GM12878 (cell line): ENCODE measurements at regions not wholly inside any gene's neighbourhood (a gene's known extent, or its start where the extent isn't known, plus 50 kb on each side); places are given as distances from the start of the nearest gene placed in this dataset.

Source experiments
- ATAC-seq: fragments of 200-7000 bp; cut with Tn5 transposase; 3 replicates; pipeline ENCODE4 v1.9.1; 2020; ENCODE audit warnings: mild to moderate bottlenecking, moderate library complexity
- BruUV-seq: library from RNA; stranded (reverse); fragments of 400-500 nt; replicated peaks from 2 replicates; lab custom pipeline; 2021; lab: Mats Ljungman, UMichigan
- CTCF ChIA-PET: fragments of 300-600 bp; sonication (Branson Sonifier 250); formaldehyde crosslinking; extraction: SDS; loops from one replicate; lab custom pipeline; 2021; ENCODE audit warnings: inconsistent platforms; lab: Yijun Ruan, JAX
- POLR2A ChIA-PET: fragments of 350-600 bp; formaldehyde crosslinking; extraction: SDS; loops from one replicate; lab custom pipeline; 2021; ENCODE audit warnings: inconsistent platforms; lab: Charles Lee
- RAD21 ChIA-PET: fragments of 300-600 bp; sonication (Branson Sonifier 250); formaldehyde crosslinking; loops from one replicate; lab custom pipeline; 2023; ENCODE audit warnings: antibody characterized with exemption; ENCODE audit not compliant: unreplicated experiment; lab: Charles Lee
- SMC1A ChIA-PET: fragments of 300-600 bp; sonication (Branson Sonifier 250); formaldehyde crosslinking; loops from one replicate; lab custom pipeline; 2023; ENCODE audit not compliant: unreplicated experiment, uncharacterized antibody; lab: Charles Lee
- DNase-seq: peaks from one replicate; pipeline ENCODE4 v3.0.0-alpha.2; 2011; ENCODE audit warnings: low read depth, low spot score
- FAIRE-seq: peaks from 3 replicates; lab custom pipeline; 2011; peaks lifted over from hg19 to GRCh38; lab: Jason Lieb, UNC
- H2AFZ ChIP-seq: 2 replicates; pipeline ENCODE4 v1.6.0; 2011; ENCODE audit warnings: low read depth, low read length, control low read depth; ENCODE audit not compliant: control insufficient read depth
- H3K27ac ChIP-seq: 2 replicates; pipeline ENCODE4 v1.5.1; 2011; ENCODE audit warnings: control low read depth; ENCODE audit not compliant: control insufficient read depth, insufficient read depth
- H3K27me3 ChIP-seq, 2 experiments: replicated peaks in 1 of 2; 2 replicates each; pipeline versions ENCODE4 v1.6.0 to v1.6.1; 2011; ENCODE audit warnings: low read length in 1 of 2; ENCODE audit not compliant: control insufficient read depth in 2 of 2, insufficient read depth in 2 of 2
- H3K36me3 ChIP-seq, 2 experiments: 2 replicates each; pipeline ENCODE4 v1.5.1; 2011; ENCODE audit warnings: low read length in 1 of 2; ENCODE audit not compliant: control insufficient read depth in 2 of 2, insufficient read depth in 2 of 2
- H3K4me1 ChIP-seq: 2 replicates; pipeline ENCODE4 v1.6.1; 2011; ENCODE audit warnings: mild to moderate bottlenecking, low read length, moderate library complexity, mixed read lengths; ENCODE audit not compliant: control insufficient read depth, insufficient read depth
- H3K4me2 ChIP-seq: 2 replicates; pipeline ENCODE4 v1.6.0; 2011; ENCODE audit warnings: control low read depth; ENCODE audit not compliant: control insufficient read depth, insufficient read depth
- H3K4me3 ChIP-seq: fragments of 200-600 bp; sonication (generic); 2 replicates; pipeline ENCODE4 v1.5.1; 2016
- H3K79me2 ChIP-seq: 2 replicates; pipeline ENCODE4 v1.6.0; 2011; ENCODE audit warnings: low read length; ENCODE audit not compliant: control insufficient read depth, insufficient read depth
- H3K9ac ChIP-seq: 2 replicates; pipeline ENCODE4 v1.8.0; 2011; ENCODE audit warnings: low read length, control low read depth, mixed read lengths; ENCODE audit not compliant: control insufficient read depth, insufficient read depth
- H3K9me3 ChIP-seq: replicated peaks from 3 replicates; pipeline ENCODE4 v1.5.1; 2011; ENCODE audit warnings: mild to moderate bottlenecking, low read length; ENCODE audit not compliant: control insufficient read depth, insufficient read depth
- H4K20me1 ChIP-seq: 2 replicates; pipeline ENCODE4 v1.6.0; 2011; ENCODE audit not compliant: control insufficient read depth, insufficient read depth
- CHD2 ChIP-seq: IDR thresholded peaks from 2 replicates; pipeline ENCODE4 v1.6.1; 2011; ENCODE audit warnings: low read depth, low read length, improper control_type of control experiment, borderline replicate concordance
- CHD4 ChIP-seq: fragments of 200-600 bp; sonication (generic); IDR thresholded peaks from 2 replicates; pipeline ENCODE4 v1.6.1; 2016; ENCODE audit warnings: mild to moderate bottlenecking
- IKZF2 ChIP-seq, 2 experiments: fragments of 450-650 bp; IDR thresholded peaks; 2 replicates each; pipeline ENCODE4 v1.6.1; 2017; ENCODE audit warnings: mild to moderate bottlenecking in 2 of 2, moderate library complexity in 2 of 2
- NKRF ChIP-seq: fragments of 450-650 bp; conservative IDR thresholded peaks from 2 replicates; pipeline ENCODE4 v1.6.1; 2017; ENCODE audit warnings: mild to moderate bottlenecking, moderate library complexity
- PBX3 ChIP-seq: IDR thresholded peaks from 2 replicates; pipeline ENCODE4 v1.6.1; 2011; ENCODE audit warnings: mild to moderate bottlenecking, low read depth, low read length, moderate library complexity; ENCODE audit not compliant: insufficient replicate concordance
- PKNOX1 ChIP-seq: fragments of 450-650 bp; IDR thresholded peaks from 2 replicates; pipeline ENCODE4 v1.6.1; 2016; ENCODE audit warnings: mild to moderate bottlenecking
- PML ChIP-seq: IDR thresholded peaks from 2 replicates; pipeline ENCODE4 v1.6.1; 2012; ENCODE audit warnings: low read length, inconsistent platforms
- SIN3A ChIP-seq: IDR thresholded peaks from 2 replicates; pipeline ENCODE4 v1.6.1; 2012; ENCODE audit warnings: low read depth, low read length, improper control_type of control experiment
- SMARCA5 ChIP-seq: fragments of 450-650 bp; IDR thresholded peaks from 2 replicates; pipeline ENCODE4 v1.6.1; 2017; ENCODE audit warnings: mild to moderate bottlenecking
- ZNF622 ChIP-seq: fragments of 450-650 bp; IDR thresholded peaks from 2 replicates; pipeline ENCODE4 v1.6.1; 2017; ENCODE audit warnings: mild to moderate bottlenecking, inconsistent platforms
- WGBS: methylation state at CpG from one replicate; pipeline ENCODE4 v1.1.6; 2016; ENCODE audit warnings: low lambda C conversion rate; ENCODE audit not compliant: insufficient replicate concordance, insufficient coverage; ENCODE audit errors: missing lambda C conversion rate; 5-methylcytosine and 5-hydroxymethylcytosine counted together
- in situ Hi-C: fragments of 300-500 bp; cut with MboI; formaldehyde crosslinking; loops from 9 replicates; pipeline ENCODE4 v1.14.3; 2018; ENCODE audit warnings: mixed read lengths
- intact Hi-C: fragments of 100-400 bp; cut with micrococcal nuclease; formaldehyde crosslinking; loops from one replicate; pipeline ENCODE4 v1.14.2; 2022; ENCODE audit not compliant: unreplicated experiment

DNA sequence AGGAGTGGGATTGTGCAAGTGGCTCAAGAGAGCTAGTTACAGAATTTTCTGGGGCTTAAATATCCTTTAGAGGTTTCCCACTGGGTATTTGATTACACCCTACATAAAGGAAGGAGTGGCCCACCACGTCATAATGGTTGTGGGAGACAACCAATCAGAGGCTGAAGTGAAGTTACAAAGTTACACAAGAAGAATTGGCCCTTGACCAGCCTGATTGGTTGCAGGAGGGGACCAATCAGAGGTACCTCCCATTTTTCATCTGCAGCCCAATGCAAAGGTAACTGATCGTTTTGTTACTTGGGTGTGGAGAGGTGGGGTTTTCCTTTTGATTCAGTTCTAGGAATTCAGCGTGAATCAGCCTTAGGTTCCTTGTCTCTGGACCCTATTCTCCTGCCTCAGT, 430.5 kb upstream of the FAT3 start (continued):
- TF ChIP-seq NKRF (no peak), PBX3 (no peak), PKNOX1 (no peak)

- BruUV-seq, result no TSS peak
- intact Hi-C loops, result no loop called here
- ChIA-PET POLR2A (no interaction called here), CTCF (no interaction called here), RAD21 (no interaction called here), SMC1A (no interaction called here)
- ATAC-seq, result no peak
- Histone ChIP-seq H3K9ac (no peak overlapping the region), H3K27ac (no peak overlapping the region), H3K4me1 (no peaks in the 10 kb centered on the region), H3K4me3 (no peak overlapping the region), H4K20me1 (no peaks in the 10 kb centered on the region), H3K9me3 (no peaks in the 10 kb centered on the region), H3K79me2 (no peaks in the 10 kb centered on the region), H3K4me2 (no peak overlapping the region), H3K36me3 (no peaks in the 10 kb centered on the region), H2AFZ (no peak overlapping the region), H3K27me3 (no peaks in the 10 kb centered on the region)
- TF ChIP-seq SMARCA5 (no peak), CHD2 (no peak), PML (no peak), ZNF622 (no peak), SIN3A (no peak), IKZF2 (IDR thresholded peaks at IDR 0.05) (no peak), CHD4 (no peak)
- DNase-seq, result no peak
- FAIRE-seq, result no peak
- in situ Hi-C loops, result no loop called here
- WGBS, result 33% methylated on average over 4 of the region's 4 CpGs
These were observed 431.8 kb upstream of the FAT3 start for GRCh38 chr11:91792779-91793262.
